CD4-positive, alpha-beta T cell (primary cell): ENCODE measurements at regions not wholly inside any gene's neighbourhood (a gene's known extent, or its start where the extent isn't known, plus 50 kb on each side); places are given as distances from the start of the nearest gene placed in this dataset.

Experiments
- ATAC-seq: fragments of 200-7000 bp; cut with Tn5 transposase; one replicate; pipeline ENCODE4 v1.10.0; 2022; ENCODE audit warnings: mild to moderate bottlenecking; ENCODE audit not compliant: poor library complexity
- CTCF ChIA-PET: fragments of 350-600 bp; sonication (Branson Sonifier 250); formaldehyde crosslinking; loops from one replicate; lab custom pipeline; 2021; ENCODE audit warnings: antibody characterized with exemption, inconsistent platforms; lab: Charles Lee
- POLR2A ChIA-PET: fragments of 350-600 bp; sonication (Branson Sonifier 250); formaldehyde crosslinking; loops from one replicate; lab custom pipeline; 2021; ENCODE audit warnings: antibody characterized with exemption, inconsistent platforms; lab: Charles Lee
- DNase-seq, 14 experiments: peaks; one replicate each; pipeline ENCODE4 v3.0.0-alpha.2; 2013 to 2020; ENCODE audit warnings: mixed read lengths in 2 of 14
- H3K27ac ChIP-seq, 2 donors: one replicate each; pipeline versions ENCODE4 v1.5.1 to v1.7.0; 2013; ENCODE audit warnings: low read length in 2 of 2, low read depth in 1 of 2, mild to moderate bottlenecking in 1 of 2
- H3K27me3 ChIP-seq, 2 experiments: 1 replicate in 1 of 2; 2 replicates in 1 of 2; pipeline versions ENCODE4 v1.6.1 to v1.7.0; 2013; ENCODE audit warnings: low read length in 2 of 2, control low read depth in 1 of 2, mild to moderate bottlenecking in 1 of 2, moderate library complexity in 1 of 2; ENCODE audit not compliant: insufficient read depth in 2 of 2, control insufficient read depth in 1 of 2
- H3K36me3 ChIP-seq: one replicate; pipeline ENCODE4 v1.6.1; 2013; ENCODE audit warnings: low read length, control low read depth; ENCODE audit not compliant: insufficient read depth
- H3K4me1 ChIP-seq: one replicate; pipeline ENCODE4 v1.6.1; 2013; ENCODE audit warnings: low read length, control low read depth; ENCODE audit not compliant: insufficient read depth
- H3K4me3 ChIP-seq: one replicate; pipeline ENCODE4 v1.5.1; 2013; ENCODE audit warnings: mild to moderate bottlenecking, low read length, moderate library complexity
- H3K9me3 ChIP-seq, 2 experiments: 1 replicate in 1 of 2; 2 replicates in 1 of 2; pipeline versions ENCODE4 v1.6.1 to v1.7.0; 2013; ENCODE audit warnings: low read length in 2 of 2, mild to moderate bottlenecking in 2 of 2, control low read depth in 1 of 2, moderate library complexity in 1 of 2; ENCODE audit not compliant: control insufficient read depth in 1 of 2, insufficient read depth in 1 of 2
- H3K27ac Mint-ChIP-seq: one replicate; pipeline ENCODE4 v1.8.0; 2020; ENCODE audit warnings: mixed read lengths
- H3K27me3 Mint-ChIP-seq: one replicate; pipeline ENCODE4 v1.8.0; 2021; ENCODE audit warnings: mixed read lengths
- H3K36me3 Mint-ChIP-seq: one replicate; pipeline ENCODE4 v1.8.0; 2021; ENCODE audit warnings: low read depth, mixed read lengths
- H3K4me1 Mint-ChIP-seq: one replicate; pipeline ENCODE4 v1.8.0; 2021; ENCODE audit warnings: low read depth, mixed read lengths
- H3K4me3 Mint-ChIP-seq: one replicate; pipeline ENCODE4 v1.8.0; 2020; ENCODE audit warnings: mild to moderate bottlenecking, mixed read lengths
- H3K9me3 Mint-ChIP-seq: one replicate; pipeline ENCODE4 v1.8.0; 2020; ENCODE audit warnings: mixed read lengths
- CTCF ChIP-seq: fragments of 200-600 bp; IDR thresholded peaks from one replicate; pipeline ENCODE4 v1.8.0; 2022; ENCODE audit warnings: antibody characterized with exemption, mild to moderate bottlenecking
- intact Hi-C, 2 experiments: fragments of 100-400 bp; cut with DNase I in 1 of 2; cut with micrococcal nuclease in 1 of 2; formaldehyde crosslinking; loops; one replicate each; pipeline versions ENCODE4 v1.15.1 to v1.9.0; 2023 to 2025; cut with DNase I, micrococcal nuclease

GRCh38 chr7:93015101-93015778 lies 102.5 kb downstream of the SAMD9 start:
- intact Hi-C loops = no loop called here
- no peak for ATAC-seq
- H3K4me3 Mint-ChIP-seq = no peak overlapping the region

DNA sequence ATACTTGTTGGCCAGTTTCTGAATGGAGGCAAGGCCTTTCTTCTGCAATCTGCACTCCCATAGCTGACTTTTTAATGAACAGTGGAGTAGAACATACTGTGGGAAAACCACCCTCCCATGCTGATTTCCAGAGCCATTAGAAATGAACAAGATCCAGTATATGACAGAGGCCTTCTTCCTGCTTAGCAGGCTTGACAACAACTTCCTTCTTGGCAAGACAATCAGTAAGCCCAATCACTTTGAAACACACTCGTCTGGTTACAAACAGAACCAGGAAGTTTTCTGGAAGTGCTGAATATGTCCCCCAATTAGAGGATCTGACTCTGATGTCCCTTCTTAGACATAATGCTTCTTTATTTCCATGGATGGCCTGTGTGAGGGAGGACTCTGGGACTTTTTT lies 103.4 kb downstream of the SAMD9 start:
- intact Hi-C loops = no loop called here
- ATAC-seq = no peak
- DNase-seq = no peak
- H3K9me3 Mint-ChIP-seq = no peaks in the 10 kb centered on the region
- H3K27me3 Mint-ChIP-seq = no peaks in the 10 kb centered on the region
- Histone ChIP-seq H3K27me3 (no peaks in the 10 kb centered on the region), H3K4me3 (no peak overlapping the region), H3K4me1 (no peaks in the 10 kb centered on the region), H3K27ac (no peak overlapping the region), H3K36me3 (no peaks in the 10 kb centered on the region), H3K9me3 (no peaks in the 10 kb centered on the region)
- ChIA-PET POLR2A (no interaction called here), CTCF (no interaction called here)
- no peaks in the 10 kb centered on the region for H3K36me3 Mint-ChIP-seq
- no peak overlapping the region for H3K4me3 Mint-ChIP-seq
- no peak for TF ChIP-seq CTCF
- peaks cover 8% of the 10 kb centered on the region for H3K4me1 Mint-ChIP-seq
- H3K27ac Mint-ChIP-seq = no peak overlapping the region

More at GRCh38 chr7:93015101-93015778, 102.5 kb downstream of the SAMD9 start:
- DNase-seq = no peak
- no peaks in the 10 kb centered on the region for H3K27me3 Mint-ChIP-seq
- no peak overlapping the region for H3K27ac Mint-ChIP-seq
- H3K9me3 Mint-ChIP-seq = no peaks in the 10 kb centered on the region
- H3K36me3 Mint-ChIP-seq = no peaks in the 10 kb centered on the region
- H3K4me1 ChIP-seq = no peaks in the 10 kb centered on the region
- H3K27me3 ChIP-seq = no peaks in the 10 kb centered on the region
- ChIA-PET POLR2A (no interaction called here), CTCF (no interaction called here)
- TF ChIP-seq CTCF = no peak
- H3K27ac ChIP-seq = no peak overlapping the region
- H3K36me3 ChIP-seq = no peaks in the 10 kb centered on the region
- H3K4me3 ChIP-seq = no peak overlapping the region
- H3K9me3 ChIP-seq = no peaks in the 10 kb centered on the region
- peaks cover 8% of the 10 kb centered on the region for H3K4me1 Mint-ChIP-seq

- ATAC-seq (no peak), DNase-seq (no peak)
- Histone ChIP-seq H3K4me1 (no peaks in the 10 kb centered on the region), H3K9me3 (no peaks in the 10 kb centered on the region), H3K36me3 (no peaks in the 10 kb centered on the region), H3K27me3 (no peaks in the 10 kb centered on the region), H3K27ac (no peak overlapping the region), H3K4me3 (no peak overlapping the region)
- H3K27ac Mint-ChIP-seq = no peak overlapping the region
- peaks cover 8% of the 10 kb centered on the region for H3K4me1 Mint-ChIP-seq
- POLR2A ChIA-PET = no interaction called here
- no peaks in the 10 kb centered on the region for H3K9me3 Mint-ChIP-seq
- no peak overlapping the region for H3K4me3 Mint-ChIP-seq
- H3K36me3 Mint-ChIP-seq = no peaks in the 10 kb centered on the region
- CTCF ChIA-PET = no interaction called here
- intact Hi-C loops = no loop called here
- no peaks in the 10 kb centered on the region for H3K27me3 Mint-ChIP-seq
- TF ChIP-seq CTCF = no peak
These were observed 104.2 kb downstream of the SAMD9 start for GRCh38 chr7:93013446-93014061.
